Small intestine (tissue), 7 donors: ENCODE measurements at regions not wholly inside any gene's neighbourhood (a gene's known extent, or its start where the extent isn't known, plus 50 kb on each side); places are given as distances from the start of the nearest gene placed in this dataset.

Experiments
- DNase-seq, 2 donors: peaks; one replicate each; pipeline versions ENCODE4 v3.0.0 to v3.0.0-alpha.2; 2013
- FAIRE-seq: peaks from 2 replicates; lab custom pipeline; 2012; peaks lifted over from hg19 to GRCh38; lab: Jason Lieb, UNC
- H3K27ac ChIP-seq, 3 donors: one replicate each; pipeline ENCODE4 v1.5.1; 2013; ENCODE audit warnings: low read length in 2 of 3, mild to moderate bottlenecking in 2 of 3, control low read depth in 1 of 3, inconsistent platforms in 1 of 3, low read depth in 1 of 3, moderate library complexity in 1 of 3
- H3K27me3 ChIP-seq, 3 donors: one replicate each; pipeline ENCODE4 v1.6.1; 2013; ENCODE audit warnings: low read length in 3 of 3, inconsistent platforms in 1 of 3; ENCODE audit not compliant: control insufficient read depth in 3 of 3, insufficient read depth in 3 of 3
- H3K36me3 ChIP-seq, 3 donors: one replicate each; pipeline ENCODE4 v1.6.1; 2013; ENCODE audit warnings: low read length in 3 of 3, inconsistent platforms in 1 of 3, low read depth in 1 of 3, mild to moderate bottlenecking in 1 of 3, moderate library complexity in 1 of 3; ENCODE audit not compliant: control insufficient read depth in 3 of 3, insufficient read depth in 2 of 3
- H3K4me1 ChIP-seq, 3 donors: one replicate each; pipeline ENCODE4 v1.6.1; 2013; ENCODE audit warnings: low read length in 2 of 3, inconsistent platforms in 1 of 3, low read depth in 1 of 3, mild to moderate bottlenecking in 1 of 3, moderate library complexity in 1 of 3; ENCODE audit not compliant: control insufficient read depth in 3 of 3, insufficient read depth in 2 of 3
- H3K4me3 ChIP-seq, 3 donors: one replicate each; pipeline ENCODE4 v1.5.1; 2013; ENCODE audit warnings: low read length in 3 of 3, control low read depth in 1 of 3, inconsistent platforms in 1 of 3, low read depth in 1 of 3, mild to moderate bottlenecking in 1 of 3, moderate library complexity in 1 of 3
- H3K9me3 ChIP-seq, 2 donors: one replicate each; pipeline ENCODE4 v1.6.1; 2013; ENCODE audit warnings: low read depth in 1 of 2, low read length in 1 of 2; ENCODE audit not compliant: control insufficient read depth in 2 of 2, insufficient read depth in 1 of 2
- WGBS, 3 donors: extraction: QIAGEN DNeasy Blood & Tissue Kit; methylation state at CpG; one replicate each; pipeline ENCODE4 v1.1.7; 2013; 5-methylcytosine and 5-hydroxymethylcytosine counted together
- donor health status: healthy with polysubstance abuse.
- donor health status: control.
- donor health status: control.
- donor health status: Bipolar disorder and iron deficiency.
- donor health status: healthy.

DNA sequence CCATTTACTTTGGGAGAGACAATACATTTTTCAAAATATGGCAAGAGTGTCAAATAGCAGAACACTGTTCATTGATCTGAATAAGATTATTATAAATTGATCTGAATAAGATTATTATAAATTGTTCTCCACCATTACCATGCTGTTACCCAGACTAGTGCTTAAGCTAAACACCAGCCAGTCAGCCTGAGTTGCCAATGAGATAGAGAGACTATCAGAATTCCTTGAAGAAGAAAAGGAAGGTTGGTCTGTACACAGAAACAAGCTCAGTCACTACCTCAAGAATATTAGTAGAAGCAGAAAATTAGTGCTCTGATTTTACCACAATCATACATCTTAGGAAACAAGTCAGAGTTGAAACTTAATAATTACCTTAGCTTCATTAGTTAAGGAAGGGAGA, 469.8 kb downstream of the FOXG1 start:
- FAIRE-seq: no peak
- H3K4me3 ChIP-seq: no peak overlapping the region
- no peaks in the 10 kb centered on the region for H3K9me3 ChIP-seq
- DNase-seq: no peak
- H3K36me3 ChIP-seq: no peaks in the 10 kb centered on the region
- H3K27me3 ChIP-seq: no peaks in the 10 kb centered on the region
- no peaks in the 10 kb centered on the region for H3K4me1 ChIP-seq
- H3K27ac ChIP-seq: no peak overlapping the region

GRCh38 chr14:29236848-29237247, 470.3 kb downstream of the FOXG1 start:
- Histone ChIP-seq H3K9me3 (no peaks in the 10 kb centered on the region), H3K27me3 (no peaks in the 10 kb centered on the region), H3K4me1 (no peaks in the 10 kb centered on the region), H3K27ac (no peak overlapping the region), H3K36me3 (no peaks in the 10 kb centered on the region), H3K4me3 (no peak overlapping the region)
- DNase-seq: no peak
- FAIRE-seq: no peak
- WGBS, 3 donors: 54 to 58% (median 56%) methylated on average over 2 of the region's 2 CpGs

- no peaks in the 10 kb centered on the region for H3K9me3 ChIP-seq
- no peaks in the 10 kb centered on the region for H3K27me3 ChIP-seq
- H3K4me3 ChIP-seq: no peak overlapping the region
- WGBS, 3 donors: 39 to 62% (median 57%) methylated on average over 3 of the region's 3 CpGs
- no peaks in the 10 kb centered on the region for H3K36me3 ChIP-seq
- no peak overlapping the region for H3K27ac ChIP-seq
- no peaks in the 10 kb centered on the region for H3K4me1 ChIP-seq
- FAIRE-seq (no peak), DNase-seq (no peak)
These were observed 473.5 kb downstream of the FOXG1 start for GRCh38 chr14:29240066-29240465.

DNA sequence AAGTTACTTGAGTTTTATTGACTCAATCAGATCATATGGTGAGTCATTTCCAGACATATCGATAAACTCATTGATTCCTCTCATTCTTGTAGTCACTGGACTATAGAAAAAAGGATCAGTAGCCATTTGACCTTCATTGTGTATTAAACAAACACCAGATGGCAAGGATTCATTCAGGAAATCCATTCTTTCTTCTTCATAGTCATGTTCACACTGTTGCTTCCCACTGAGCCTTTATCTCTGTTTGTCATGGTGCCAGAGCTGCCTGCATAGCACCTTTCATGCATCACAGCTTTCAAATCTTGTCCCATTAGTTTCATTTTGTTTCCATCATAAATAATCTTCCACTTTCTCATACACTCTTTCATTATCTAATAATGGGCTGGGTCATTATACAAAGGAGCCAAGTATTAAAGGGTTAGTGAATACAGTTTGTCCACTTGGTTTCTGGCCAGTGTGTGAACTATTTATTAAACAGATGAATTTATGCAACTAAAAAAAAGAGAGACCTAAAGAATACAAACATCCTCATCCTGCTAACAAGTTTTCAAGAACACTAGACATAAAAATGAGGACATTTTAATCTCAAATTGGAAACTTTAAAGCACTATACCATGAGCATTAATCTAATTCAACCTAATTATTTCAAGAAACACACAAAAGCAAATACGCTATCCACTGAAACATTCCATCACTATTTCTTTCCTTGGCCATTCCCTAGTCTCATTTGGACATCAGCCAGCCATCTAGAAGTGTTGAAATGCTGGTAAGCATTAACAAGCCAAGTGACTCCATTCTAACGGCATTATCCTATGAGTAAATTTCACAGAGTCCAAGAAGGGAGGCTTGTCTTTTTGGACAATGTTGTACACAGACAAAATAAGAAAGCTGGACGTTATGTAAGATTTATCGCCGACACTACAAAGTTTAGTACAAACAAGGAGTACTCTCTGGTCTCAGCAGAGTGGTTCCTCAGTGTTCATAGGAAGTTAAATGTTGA, 476.5 kb downstream of the FOXG1 start:
- no peak overlapping the region for H3K27ac ChIP-seq
- no peaks in the 10 kb centered on the region for H3K4me1 ChIP-seq
- FAIRE-seq (no peak), DNase-seq (no peak)
- H3K36me3 ChIP-seq: no peaks in the 10 kb centered on the region
- no peaks in the 10 kb centered on the region for H3K27me3 ChIP-seq
- no peak overlapping the region for H3K4me3 ChIP-seq
- H3K9me3 ChIP-seq: no peaks in the 10 kb centered on the region
- WGBS, 3 donors: 61 to 80% (median 71%) methylated on average over 6 of the region's 6 CpGs

DNA sequence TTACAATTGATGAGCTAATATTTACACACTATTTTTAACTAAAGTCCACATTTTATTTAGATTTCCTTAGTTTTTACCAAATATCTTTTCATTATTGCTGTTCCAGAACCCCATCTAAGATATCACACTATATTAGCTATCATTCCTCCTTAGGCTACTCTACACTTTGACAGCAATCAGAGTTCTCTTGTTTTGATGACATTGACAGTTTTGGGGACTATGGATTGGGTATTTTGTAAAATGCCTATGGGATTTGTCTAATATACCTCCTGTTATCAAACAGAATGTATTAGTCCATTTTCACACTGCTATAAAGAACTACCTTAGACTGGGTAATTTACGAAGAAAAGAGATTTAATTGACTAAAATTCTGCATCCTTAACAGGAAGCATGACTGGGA, 489.1 kb downstream of the FOXG1 start:
- Histone ChIP-seq H3K36me3 (no peaks in the 10 kb centered on the region), H3K27me3 (no peaks in the 10 kb centered on the region), H3K4me1 (no peaks in the 10 kb centered on the region), H3K4me3 (no peak overlapping the region), H3K27ac (no peak overlapping the region), H3K9me3 (no peaks in the 10 kb centered on the region)
- 72 to 83% (median 76%) methylated on average over 1 of the region's 1 CpG for WGBS, 3 donors
- FAIRE-seq (no peak), DNase-seq (no peak)

GRCh38 chr14:29262979-29263378, 496.4 kb downstream of the FOXG1 start:
- Histone ChIP-seq H3K36me3 (no peaks in the 10 kb centered on the region), H3K4me3 (no peak overlapping the region), H3K27me3 (no peaks in the 10 kb centered on the region), H3K4me1 (no peaks in the 10 kb centered on the region), H3K9me3 (no peaks in the 10 kb centered on the region), H3K27ac (no peak overlapping the region)
- FAIRE-seq (no peak), DNase-seq (no peak)
- WGBS, 3 donors: 63 to 77% (median 76%) methylated on average over 1 of the region's 1 CpG

DNA sequence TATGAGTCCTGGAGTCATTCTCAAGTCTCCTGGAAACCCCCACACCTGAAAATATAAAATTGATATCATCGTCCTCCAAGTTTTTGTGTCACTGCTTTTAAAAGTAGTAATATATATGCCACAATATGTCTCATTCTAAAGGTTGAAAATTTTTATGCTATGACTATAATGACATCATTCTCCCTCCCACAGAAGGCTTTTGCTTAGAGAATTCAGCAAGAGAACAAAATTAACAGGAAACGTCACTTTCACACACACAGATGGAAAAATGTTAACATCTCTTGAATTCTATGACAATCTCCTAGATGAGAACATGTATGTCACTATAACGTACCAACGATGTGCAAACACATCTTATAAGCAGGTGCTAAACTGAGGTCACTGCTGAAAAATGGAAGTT, 498.3 kb downstream of the FOXG1 start:
- no peak overlapping the region for H3K27ac ChIP-seq
- no peak overlapping the region for H3K4me3 ChIP-seq
- FAIRE-seq (no peak), DNase-seq (no peak)
- H3K9me3 ChIP-seq: no peaks in the 10 kb centered on the region
- no peaks in the 10 kb centered on the region for H3K27me3 ChIP-seq
- no peaks in the 10 kb centered on the region for H3K4me1 ChIP-seq
- H3K36me3 ChIP-seq: no peaks in the 10 kb centered on the region
- WGBS, 3 donors: 70 to 78% (median 74%) methylated on average over 4 of the region's 4 CpGs

- WGBS, 3 donors: 47 to 67% (median 55%) methylated on average over 1 of the region's 1 CpG
- no peaks in the 10 kb centered on the region for H3K36me3 ChIP-seq
- no peak for FAIRE-seq
- no peak overlapping the region for H3K4me3 ChIP-seq
- no peaks in the 10 kb centered on the region for H3K27me3 ChIP-seq
- H3K27ac ChIP-seq: no peak overlapping the region
- no peaks in the 10 kb centered on the region for H3K9me3 ChIP-seq
- DNase-seq: no peak
- H3K4me1 ChIP-seq: no peaks in the 10 kb centered on the region
These were observed 499.3 kb downstream of the FOXG1 start for GRCh38 chr14:29265852-29266251.

GRCh38 chr14:29271669-29272068, 505.1 kb downstream of the FOXG1 start:
- Histone ChIP-seq H3K4me1 (no peaks in the 10 kb centered on the region), H3K36me3 (no peaks in the 10 kb centered on the region), H3K27me3 (no peaks in the 10 kb centered on the region), H3K27ac (no peak overlapping the region), H3K4me3 (no peak overlapping the region), H3K9me3 (no peaks in the 10 kb centered on the region)
- no peak for DNase-seq
- no peak for FAIRE-seq
